Suprapubic skin (tissue), 3 donors: ENCODE measurements at regions not wholly inside any gene's neighbourhood (a gene's known extent, or its start where the extent isn't known, plus 50 kb on each side); places are given as distances from the start of the nearest gene placed in this dataset.

Source experiments
- CTCF ChIP-seq, 2 donors: fragments of 200-600 bp in 1 of 2; fragments of 450-650 bp in 1 of 2; sonication (generic) in 1 of 2; IDR thresholded peaks; one replicate each; pipeline ENCODE4 v1.5.1; 2016 to 2019; ENCODE audit warnings: antibody characterized with exemption in 2 of 2, mild to moderate bottlenecking in 1 of 2, moderate library complexity in 1 of 2
- POLR2A ChIP-seq, 2 donors: fragments of 450-650 bp; IDR thresholded peaks; one replicate each; pipeline ENCODE4 v1.6.1; 2017; ENCODE audit warnings: antibody characterized with exemption in 2 of 2, mild to moderate bottlenecking in 2 of 2, moderate library complexity in 2 of 2

GRCh38 chr4:78667764-78668163, 108.4 kb upstream of the BMP2K start:
- TF ChIP-seq POLR2A (IDR thresholded peaks at IDR 0.05) (no peak), CTCF (IDR thresholded peaks at IDR 0.05) (no peak)
